NB4 (cell line): ENCODE measurements at regions not wholly inside any gene's neighbourhood (a gene's known extent, or its start where the extent isn't known, plus 50 kb on each side); places are given as distances from the start of the nearest gene placed in this dataset.

Experiments used
- MYC ChIP-seq: IDR thresholded peaks from 2 replicates; pipeline ENCODE4 v1.6.1; 2011; ENCODE audit warnings: low read depth, low read length
- POLR2A ChIP-seq: IDR thresholded peaks from 2 replicates; pipeline ENCODE4 v1.6.1; 2011; ENCODE audit warnings: mild to moderate bottlenecking; ENCODE audit not compliant: insufficient read length; ENCODE audit errors: extremely low read depth
- TF ChIP-seq, protein P1 (sequence below): IDR thresholded peaks from one replicate; pipeline ENCODE4 v1.5.1; 2012; ENCODE audit warnings: low read depth, low read length
- TF ChIP-seq, protein P2 (sequence below): IDR thresholded peaks from 2 replicates; pipeline ENCODE4 v1.6.1; 2011; ENCODE audit warnings: low read depth, low read length

DNA sequence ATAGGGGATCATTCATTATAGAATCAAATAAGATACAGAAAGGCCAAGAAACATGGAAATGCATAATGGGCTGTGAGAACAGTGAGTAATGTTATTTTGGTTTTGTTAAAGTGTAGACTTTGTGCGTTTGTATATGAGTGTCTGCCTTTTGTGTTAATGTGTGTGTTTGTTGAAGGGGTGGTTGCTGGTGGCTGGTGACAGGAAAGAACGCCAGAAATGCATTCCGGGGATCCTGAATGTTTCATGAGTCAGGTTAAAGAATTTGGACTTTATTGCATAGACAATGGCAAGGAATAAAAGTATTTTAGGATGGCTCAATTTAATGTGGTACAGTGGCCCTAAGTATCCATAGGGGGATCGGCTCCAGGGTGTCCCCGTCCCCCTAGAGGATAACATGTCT, 1228.9 kb downstream of the PCDH7 start:
- TF ChIP-seq POLR2A = no peak
- TF ChIP-seq, protein P1, sequence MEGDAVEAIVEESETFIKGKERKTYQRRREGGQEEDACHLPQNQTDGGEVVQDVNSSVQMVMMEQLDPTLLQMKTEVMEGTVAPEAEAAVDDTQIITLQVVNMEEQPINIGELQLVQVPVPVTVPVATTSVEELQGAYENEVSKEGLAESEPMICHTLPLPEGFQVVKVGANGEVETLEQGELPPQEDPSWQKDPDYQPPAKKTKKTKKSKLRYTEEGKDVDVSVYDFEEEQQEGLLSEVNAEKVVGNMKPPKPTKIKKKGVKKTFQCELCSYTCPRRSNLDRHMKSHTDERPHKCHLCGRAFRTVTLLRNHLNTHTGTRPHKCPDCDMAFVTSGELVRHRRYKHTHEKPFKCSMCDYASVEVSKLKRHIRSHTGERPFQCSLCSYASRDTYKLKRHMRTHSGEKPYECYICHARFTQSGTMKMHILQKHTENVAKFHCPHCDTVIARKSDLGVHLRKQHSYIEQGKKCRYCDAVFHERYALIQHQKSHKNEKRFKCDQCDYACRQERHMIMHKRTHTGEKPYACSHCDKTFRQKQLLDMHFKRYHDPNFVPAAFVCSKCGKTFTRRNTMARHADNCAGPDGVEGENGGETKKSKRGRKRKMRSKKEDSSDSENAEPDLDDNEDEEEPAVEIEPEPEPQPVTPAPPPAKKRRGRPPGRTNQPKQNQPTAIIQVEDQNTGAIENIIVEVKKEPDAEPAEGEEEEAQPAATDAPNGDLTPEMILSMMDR = no peak
- TF ChIP-seq, protein P2, sequence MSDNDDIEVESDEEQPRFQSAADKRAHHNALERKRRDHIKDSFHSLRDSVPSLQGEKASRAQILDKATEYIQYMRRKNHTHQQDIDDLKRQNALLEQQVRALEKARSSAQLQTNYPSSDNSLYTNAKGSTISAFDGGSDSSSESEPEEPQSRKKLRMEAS = no peak
- TF ChIP-seq MYC = no peak
